ENCODE measurements at regions not wholly inside any gene's neighbourhood (a gene's known extent, or its start where the extent isn't known, plus 50 kb on each side); places are given as distances from the start of the nearest gene placed in this dataset.

DNA sequence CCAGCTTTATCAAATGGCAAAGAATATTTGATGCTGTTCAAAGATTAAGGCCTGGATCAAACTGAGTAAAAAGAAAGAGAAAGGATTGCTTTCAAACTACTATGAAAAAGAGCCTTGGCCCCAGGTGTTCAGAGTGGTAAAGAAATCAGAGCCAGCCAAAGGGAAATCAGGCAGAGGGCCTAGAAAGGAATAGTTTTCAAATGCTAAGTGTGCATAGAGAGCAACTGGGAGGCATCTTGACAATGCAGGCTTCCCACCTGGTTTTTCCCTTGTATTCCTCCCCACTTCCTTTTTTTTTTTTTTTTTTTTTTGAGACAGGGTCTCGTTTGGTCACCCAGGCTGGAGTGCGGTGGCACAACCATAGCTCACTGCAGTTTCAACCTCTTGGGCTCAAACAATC is 340.2 kb upstream of the ADAMTS9 start:
- no peak for TF ChIP-seq POLR2A (IDR thresholded peaks at IDR 0.05; ENCODE audit: low read length)
- TF ChIP-seq GATA1 (IDR thresholded peaks at IDR 0.05; ENCODE audit: low read depth, low read length), result no peak
